ENCODE measurements at regions not wholly inside any gene's neighbourhood (a gene's known extent, or its start where the extent isn't known, plus 50 kb on each side); places are given as distances from the start of the nearest gene placed in this dataset.

GRCh38 chr4:181870326-181870725 lies 372.9 kb upstream of the TENM3 start:
- TF ChIP-seq CTCF (IDR thresholded peaks at IDR 0.05), result no peak
- TF ChIP-seq POLR2A (IDR thresholded peaks at IDR 0.05), result no peak

Measured in heart left ventricle (tissue), 13 donors.